HEK293 (cell line): ENCODE measurements at regions not wholly inside any gene's neighbourhood (a gene's known extent, or its start where the extent isn't known, plus 50 kb on each side); places are given as distances from the start of the nearest gene placed in this dataset.

Experiments
- CTCF ChIA-PET: fragments of 350-600 bp; formaldehyde crosslinking; extraction: SDS; loops from one replicate; lab custom pipeline; 2021; ENCODE audit warnings: antibody characterized with exemption; lab: Yijun Ruan, JAX
- POLR2A ChIA-PET: fragments of 300-600 bp; formaldehyde crosslinking; extraction: SDS; loops from one replicate; lab custom pipeline; 2020; ENCODE audit warnings: antibody characterized with exemption, inconsistent platforms; lab: Yijun Ruan, JAX
- H3K27ac ChIP-seq: fragments of 200-500 bp; sonication (Bioruptor generic); 2 replicates; pipeline ENCODE4 v1.5.1; 2014; ENCODE audit warnings: low read depth, low read length, control low read depth, inconsistent platforms; ENCODE audit errors: extremely low read depth
- H3K36me3 ChIP-seq, 2 experiments: fragments of 200-500 bp in 1 of 2; sonication (Bioruptor generic) in 1 of 2; 1 replicate in 1 of 2; 2 replicates in 1 of 2; pipeline ENCODE4 v1.5.1; 2014 to 2017; ENCODE audit warnings: inconsistent platforms in 2 of 2, low read length in 2 of 2; ENCODE audit not compliant: control insufficient read depth in 2 of 2, insufficient read depth in 1 of 2
- H3K4me1 ChIP-seq: fragments of 200-500 bp; sonication (Bioruptor generic); 2 replicates; pipeline ENCODE4 v1.5.1; 2014; ENCODE audit warnings: mild to moderate bottlenecking, low read length, inconsistent platforms; ENCODE audit not compliant: control insufficient read depth, insufficient read depth
- H3K4me3 ChIP-seq: 2 replicates; pipeline ENCODE4 v1.5.1; 2011; ENCODE audit warnings: low read depth, mild to moderate bottlenecking, control low read depth, low read length, moderate library complexity
- H3K9me3 ChIP-seq: fragments of 200-500 bp; sonication (Bioruptor generic); 2 replicates; pipeline ENCODE4 v1.5.1; 2014; ENCODE audit warnings: low read depth, low read length, inconsistent platforms; ENCODE audit not compliant: control insufficient read depth, insufficient read depth
- HOXD13 ChIP-seq: sonication (generic); formaldehyde crosslinking; IDR thresholded peaks from 2 replicates; pipeline ENCODE4 v1.8.0; 2022; ENCODE audit warnings: missing genetic modification reagents, borderline replicate concordance
- IKZF3 ChIP-seq: fragments of 450-650 bp; IDR thresholded peaks from 2 replicates; pipeline ENCODE4 v1.5.0; 2018; ENCODE audit warnings: missing biosample characterization, mild to moderate bottlenecking, missing genetic modification characterization, moderate library complexity
- KLF16 ChIP-seq: fragments of 450-650 bp; formaldehyde crosslinking; IDR thresholded peaks from 2 replicates; pipeline ENCODE4 v1.5.1; 2017; ENCODE audit warnings: missing biosample characterization, missing genetic modification characterization
- SP3 ChIP-seq: fragments of 450-650 bp; formaldehyde crosslinking; IDR thresholded peaks from 2 replicates; pipeline ENCODE4 v1.5.1; 2016; ENCODE audit warnings: missing biosample characterization, missing genetic modification characterization
- ZBTB21 ChIP-seq: fragments of 450-650 bp; formaldehyde crosslinking; IDR thresholded peaks from 2 replicates; pipeline ENCODE4 v1.5.1; 2017; ENCODE audit warnings: missing biosample characterization, missing genetic modification characterization
- ZBTB8A ChIP-seq: fragments of 450-650 bp; formaldehyde crosslinking; IDR thresholded peaks from 2 replicates; pipeline ENCODE4 v1.5.1; 2016; ENCODE audit warnings: missing biosample characterization, missing genetic modification characterization
- ZNF114 ChIP-seq: fragments of 450-650 bp; formaldehyde crosslinking; IDR thresholded peaks from 2 replicates; pipeline ENCODE4 v1.5.0; 2017; ENCODE audit warnings: missing biosample characterization, missing genetic modification characterization
- ZNF155 ChIP-seq: fragments of 450-650 bp; formaldehyde crosslinking; IDR thresholded peaks from 2 replicates; pipeline ENCODE4 v1.5.1; 2016; ENCODE audit warnings: missing biosample characterization, missing genetic modification characterization
- ZNF16 ChIP-seq: fragments of 450-650 bp; formaldehyde crosslinking; IDR thresholded peaks from 2 replicates; pipeline ENCODE4 v1.5.1; 2016; ENCODE audit warnings: low read depth, missing biosample characterization, missing genetic modification characterization
- ZNF169 ChIP-seq: fragments of 450-650 bp; formaldehyde crosslinking; IDR thresholded peaks from 2 replicates; pipeline ENCODE4 v1.5.1; 2016; ENCODE audit warnings: missing biosample characterization, missing genetic modification characterization
- ZNF18 ChIP-seq: fragments of 450-650 bp; formaldehyde crosslinking; IDR thresholded peaks from 2 replicates; pipeline ENCODE4 v1.5.1; 2016; ENCODE audit warnings: missing biosample characterization, missing genetic modification characterization
- ZNF23 ChIP-seq: fragments of 450-650 bp; formaldehyde crosslinking; IDR thresholded peaks from 2 replicates; pipeline ENCODE4 v1.5.1; 2016; ENCODE audit warnings: missing biosample characterization, missing genetic modification characterization, borderline replicate concordance
- ZNF341 ChIP-seq: fragments of 450-650 bp; formaldehyde crosslinking; IDR thresholded peaks from 2 replicates; pipeline ENCODE4; 2016; ENCODE audit warnings: low read depth, missing biosample characterization, missing genetic modification characterization
- ZNF518A ChIP-seq: fragments of 450-650 bp; formaldehyde crosslinking; conservative IDR thresholded peaks from 2 replicates; pipeline ENCODE4 v1.5.1; 2016; ENCODE audit warnings: low read depth, missing biosample characterization, missing genetic modification characterization
- ZNF544 ChIP-seq: fragments of 450-650 bp; formaldehyde crosslinking; IDR thresholded peaks from 2 replicates; pipeline ENCODE4 v1.5.0; 2017; ENCODE audit warnings: missing biosample characterization, missing genetic modification characterization
- ZNF580 ChIP-seq: fragments of 450-650 bp; formaldehyde crosslinking; IDR thresholded peaks from 2 replicates; pipeline ENCODE4 v1.5.1; 2016; ENCODE audit warnings: missing biosample characterization, missing genetic modification characterization
- ZNF660 ChIP-seq: fragments of 450-650 bp; IDR thresholded peaks from 2 replicates; pipeline ENCODE4 v1.5.1; 2018; ENCODE audit warnings: missing biosample characterization, mild to moderate bottlenecking, missing genetic modification characterization
- ZNF843 ChIP-seq: fragments of 450-650 bp; formaldehyde crosslinking; IDR thresholded peaks from 2 replicates; pipeline ENCODE4 v1.5.1; 2016; ENCODE audit warnings: missing biosample characterization, missing genetic modification characterization
- ZXDB ChIP-seq: fragments of 450-650 bp; formaldehyde crosslinking; IDR thresholded peaks from 2 replicates; pipeline ENCODE4 v1.5.1; 2016; ENCODE audit warnings: missing biosample characterization, missing genetic modification characterization
- TF ChIP-seq, protein P1 (sequence below): fragments of 450-650 bp; formaldehyde crosslinking; IDR thresholded peaks from 2 replicates; pipeline ENCODE4 v1.5.1; 2017; ENCODE audit warnings: missing biosample characterization, missing genetic modification characterization
- TF ChIP-seq, protein P2 (sequence below): fragments of 450-650 bp; formaldehyde crosslinking; IDR thresholded peaks from 2 replicates; pipeline ENCODE4 v1.5.1; 2016; ENCODE audit warnings: missing biosample characterization, missing genetic modification characterization

GRCh38 chr15:96038131-96038530 lies 292.4 kb upstream of the NR2F2 start:
- TF ChIP-seq SP3 (tag by site-specific recombination), result no peak
- TF ChIP-seq ZNF341, result no peak
- TF ChIP-seq, protein P1, sequence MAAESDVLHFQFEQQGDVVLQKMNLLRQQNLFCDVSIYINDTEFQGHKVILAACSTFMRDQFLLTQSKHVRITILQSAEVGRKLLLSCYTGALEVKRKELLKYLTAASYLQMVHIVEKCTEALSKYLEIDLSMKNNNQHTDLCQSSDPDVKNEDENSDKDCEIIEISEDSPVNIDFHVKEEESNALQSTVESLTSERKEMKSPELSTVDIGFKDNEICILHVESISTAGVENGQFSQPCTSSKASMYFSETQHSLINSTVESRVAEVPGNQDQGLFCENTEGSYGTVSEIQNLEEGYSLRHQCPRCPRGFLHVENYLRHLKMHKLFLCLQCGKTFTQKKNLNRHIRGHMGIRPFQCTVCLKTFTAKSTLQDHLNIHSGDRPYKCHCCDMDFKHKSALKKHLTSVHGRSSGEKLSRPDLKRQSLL (tag by site-specific recombination), result no peak
- TF ChIP-seq ZNF16 (tag by site-specific recombination), result no peak
- TF ChIP-seq IKZF3 (tag by site-specific recombination), result no peak
- TF ChIP-seq, protein P2, sequence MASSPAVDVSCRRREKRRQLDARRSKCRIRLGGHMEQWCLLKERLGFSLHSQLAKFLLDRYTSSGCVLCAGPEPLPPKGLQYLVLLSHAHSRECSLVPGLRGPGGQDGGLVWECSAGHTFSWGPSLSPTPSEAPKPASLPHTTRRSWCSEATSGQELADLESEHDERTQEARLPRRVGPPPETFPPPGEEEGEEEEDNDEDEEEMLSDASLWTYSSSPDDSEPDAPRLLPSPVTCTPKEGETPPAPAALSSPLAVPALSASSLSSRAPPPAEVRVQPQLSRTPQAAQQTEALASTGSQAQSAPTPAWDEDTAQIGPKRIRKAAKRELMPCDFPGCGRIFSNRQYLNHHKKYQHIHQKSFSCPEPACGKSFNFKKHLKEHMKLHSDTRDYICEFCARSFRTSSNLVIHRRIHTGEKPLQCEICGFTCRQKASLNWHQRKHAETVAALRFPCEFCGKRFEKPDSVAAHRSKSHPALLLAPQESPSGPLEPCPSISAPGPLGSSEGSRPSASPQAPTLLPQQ (tag by site-specific recombination), result no peak
- no peak for TF ChIP-seq ZNF660 (tag by site-specific recombination)
- no peak for TF ChIP-seq ZNF580
- TF ChIP-seq ZBTB21 (tag by site-specific recombination), result no peak
- no peak for TF ChIP-seq ZNF544
- no peak for TF ChIP-seq ZNF169 (tag by site-specific recombination)
- no peak for TF ChIP-seq ZNF23 (tag by site-specific recombination)
- TF ChIP-seq ZNF518A (tag by site-specific recombination), result no peak
- Histone ChIP-seq H3K9me3 (no peaks in the 10 kb centered on the region), H3K4me1 (no peaks in the 10 kb centered on the region; the same call in 1 of the 2 replicates), H3K4me3 (no peak overlapping the region), H3K27ac (no peak overlapping the region), H3K36me3 (no peaks in the 10 kb centered on the region)
- CTCF ChIA-PET, result no interaction called here
- POLR2A ChIA-PET, result interaction anchor here (1.2 kb wide), 1 partner anchor 10 kb away, joined by 3 read pairs; no protein-coding TSS in a partner anchor

- H3K36me3 ChIP-seq, result no peaks in the 10 kb centered on the region
- no peak overlapping the region for H3K27ac ChIP-seq
- POLR2A ChIA-PET, result interaction anchor here (0.5 to 1.2 kb wide), 2 partner anchors 10 to 300 kb away, joined by 3 to 4 read pairs; no protein-coding TSS in a partner anchor
- TF ChIP-seq ZNF843 (no peak), HOXD13 (CRISPR knock-in tag) (no peak), ZXDB (no peak), ZBTB8A (tag by site-specific recombination) (no peak), KLF16 (no peak), ZNF114 (tag by site-specific recombination) (no peak), ZNF18 (tag by site-specific recombination) (no peak), ZNF155 (tag by site-specific recombination) (no peak)
- CTCF ChIA-PET, result interaction anchor here (0.7 kb wide), 1 partner anchor 9 kb away, joined by 3 read pairs; no protein-coding TSS in a partner anchor
- no peaks in the 10 kb centered on the region for H3K9me3 ChIP-seq
- no peaks in the 10 kb centered on the region; the same call in 1 of the 2 replicates for H3K4me1 ChIP-seq
- H3K4me3 ChIP-seq, result no peak overlapping the region
Measured at GRCh38 chr15:96038650-96039049, 291.9 kb upstream of the NR2F2 start.
